ENCODE measurements at regions not wholly inside any gene's neighbourhood (a gene's known extent, or its start where the extent isn't known, plus 50 kb on each side); places are given as distances from the start of the nearest gene placed in this dataset.

GRCh38 chr3:102974333-102974732 is 539.5 kb downstream of the ZPLD1 start:
- no peak for FAIRE-seq

GRCh38 chr3:102979191-102979590 is 544.4 kb downstream of the ZPLD1 start:
- no peaks in the 10 kb centered on the region for H3K4me1 ChIP-seq (ENCODE audit: control insufficient read depth in 2 of 3, insufficient read depth in 2 of 3, low read depth in 1 of 3, low read length in 3 of 3)
- H3K27ac ChIP-seq (ENCODE audit: low read depth in 2 of 2, low read length in 2 of 2) = no peak overlapping the region
- H3K27me3 ChIP-seq (ENCODE audit: control insufficient read depth, insufficient read depth, low read length) = no peaks in the 10 kb centered on the region
- FAIRE-seq = no peak
- no peaks in the 10 kb centered on the region for H3K36me3 ChIP-seq (ENCODE audit: control insufficient read depth in 2 of 3, insufficient read depth in 3 of 3, low read length in 3 of 3)
- intact Hi-C loops (cut with DNase I) = no loop called here
- TF ChIP-seq CTCF (IDR thresholded peaks at IDR 0.05; ENCODE audit: borderline replicate concordance, extremely low read depth, insufficient read depth) = no peak
- H3K4me3 ChIP-seq (ENCODE audit: low read length in 3 of 3) = no peak overlapping the region
- no peaks in the 10 kb centered on the region for H3K9me3 ChIP-seq (ENCODE audit: control insufficient read depth in 2 of 3, insufficient read depth in 1 of 3, low read length in 3 of 3)
- H3K9ac ChIP-seq (ENCODE audit: low read length in 3 of 3) = no peak overlapping the region
- no peak for DNase-seq

More at GRCh38 chr3:102974333-102974732, 539.5 kb downstream of the ZPLD1 start:
- Histone ChIP-seq H3K9me3 (ENCODE audit: control insufficient read depth in 2 of 3, insufficient read depth in 1 of 3, low read length in 3 of 3) (no peaks in the 10 kb centered on the region), H3K4me3 (ENCODE audit: low read length in 3 of 3) (no peak overlapping the region), H3K9ac (ENCODE audit: low read length in 3 of 3) (no peak overlapping the region), H3K27me3 (ENCODE audit: control insufficient read depth, insufficient read depth, low read length) (no peaks in the 10 kb centered on the region), H3K27ac (ENCODE audit: low read depth in 2 of 2, low read length in 2 of 2) (no peak overlapping the region), H3K36me3 (ENCODE audit: control insufficient read depth in 2 of 3, insufficient read depth in 3 of 3, low read length in 3 of 3) (no peaks in the 10 kb centered on the region), H3K4me1 (ENCODE audit: control insufficient read depth in 2 of 3, insufficient read depth in 2 of 3, low read depth in 1 of 3, low read length in 3 of 3) (no peaks in the 10 kb centered on the region)
- no peak for DNase-seq
- no peak for TF ChIP-seq CTCF (IDR thresholded peaks at IDR 0.05; ENCODE audit: borderline replicate concordance, extremely low read depth, insufficient read depth)
- intact Hi-C loops (cut with DNase I) = no loop called here

GRCh38 chr3:102979682-102980354 is 545.0 kb downstream of the ZPLD1 start:
- no peak for FAIRE-seq
- Histone ChIP-seq H3K9me3 (ENCODE audit: control insufficient read depth in 2 of 3, insufficient read depth in 1 of 3, low read length in 3 of 3) (no peaks in the 10 kb centered on the region), H3K36me3 (ENCODE audit: control insufficient read depth in 2 of 3, insufficient read depth in 3 of 3, low read length in 3 of 3) (no peaks in the 10 kb centered on the region), H3K4me3 (ENCODE audit: low read length in 3 of 3) (no peak overlapping the region), H3K27ac (ENCODE audit: low read depth in 2 of 2, low read length in 2 of 2) (no peak overlapping the region), H3K9ac (ENCODE audit: low read length in 3 of 3) (no peak overlapping the region), H3K4me1 (ENCODE audit: control insufficient read depth in 2 of 3, insufficient read depth in 2 of 3, low read depth in 1 of 3, low read length in 3 of 3) (no peaks in the 10 kb centered on the region), H3K27me3 (ENCODE audit: control insufficient read depth, insufficient read depth, low read length) (no peaks in the 10 kb centered on the region)
- intact Hi-C loops (cut with DNase I) = no loop called here
- TF ChIP-seq CTCF (IDR thresholded peaks at IDR 0.05; ENCODE audit: borderline replicate concordance, extremely low read depth, insufficient read depth) = no peak
- DNase-seq = peak; percentile 31 to 89 (median 56)

GRCh38 chr3:102980355-102980696 is 545.5 kb downstream of the ZPLD1 start:
- DNase-seq = no peak
- Histone ChIP-seq H3K9ac (ENCODE audit: low read length in 3 of 3) (no peak overlapping the region), H3K27me3 (ENCODE audit: control insufficient read depth, insufficient read depth, low read length) (no peaks in the 10 kb centered on the region), H3K4me3 (ENCODE audit: low read length in 3 of 3) (no peak overlapping the region), H3K9me3 (ENCODE audit: control insufficient read depth in 2 of 3, insufficient read depth in 1 of 3, low read length in 3 of 3) (no peaks in the 10 kb centered on the region), H3K4me1 (ENCODE audit: control insufficient read depth in 2 of 3, insufficient read depth in 2 of 3, low read depth in 1 of 3, low read length in 3 of 3) (no peaks in the 10 kb centered on the region), H3K36me3 (ENCODE audit: control insufficient read depth in 2 of 3, insufficient read depth in 3 of 3, low read length in 3 of 3) (no peaks in the 10 kb centered on the region), H3K27ac (ENCODE audit: low read depth in 2 of 2, low read length in 2 of 2) (no peak overlapping the region)
- FAIRE-seq = no peak
- TF ChIP-seq CTCF (IDR thresholded peaks at IDR 0.05; ENCODE audit: borderline replicate concordance, extremely low read depth, insufficient read depth) = no peak
- intact Hi-C loops (cut with DNase I) = no loop called here
